GM21526 (cell line): ENCODE measurements at regions not wholly inside any gene's neighbourhood (a gene's known extent, or its start where the extent isn't known, plus 50 kb on each side); places are given as distances from the start of the nearest gene placed in this dataset.
A peak's percentile ranks its signal among the peaks of the same experiment; 100 is the strongest.

Source experiments
- ATAC-seq: cut with Tn5 transposase; IDR thresholded peaks from one replicate; pipeline ENCODE4 v1.9.1; 2021; ENCODE audit warnings: moderate library complexity; ENCODE audit not compliant: unreplicated experiment, low FRiP score

GRCh38 chr2:493228-493627, 184.0 kb downstream of the TMEM18 start:
- no peak for ATAC-seq

- ATAC-seq, result no peak
Observed at GRCh38 chr2:492178-492577, 185.0 kb downstream of the TMEM18 start.

GRCh38 chr2:489838-490237, 187.4 kb downstream of the TMEM18 start:
- ATAC-seq, result no peak

GRCh38 chr2:489084-489483, 188.1 kb downstream of the TMEM18 start:
- ATAC-seq, result no peak

GRCh38 chr2:487186-488079, 189.8 kb downstream of the TMEM18 start:
- no peak for ATAC-seq

GRCh38 chr2:486371-486770, 190.8 kb downstream of the TMEM18 start:
- ATAC-seq, result no peak

GRCh38 chr2:481388-481787, 193.5 kb upstream of the ALKAL2 start:
- ATAC-seq, result no peak

- no peak for ATAC-seq
Observed at GRCh38 chr2:479490-480176, 191.7 kb upstream of the ALKAL2 start.

- no peak for ATAC-seq
Observed at GRCh38 chr2:479031-479430, 191.1 kb upstream of the ALKAL2 start.

GRCh38 chr2:471560-471959, 183.7 kb upstream of the ALKAL2 start:
- ATAC-seq, result no peak

- ATAC-seq, result no peak
Observed at GRCh38 chr2:469514-469913, 181.6 kb upstream of the ALKAL2 start.

GRCh38 chr2:468648-469336, 180.9 kb upstream of the ALKAL2 start:
- ATAC-seq, result no peak

- no peak for ATAC-seq
Observed at GRCh38 chr2:467892-468647, 180.2 kb upstream of the ALKAL2 start.

- ATAC-seq, result no peak
Observed at GRCh38 chr2:467543-467891, 179.6 kb upstream of the ALKAL2 start.

- no peak for ATAC-seq
Observed at GRCh38 chr2:467101-467500, 179.2 kb upstream of the ALKAL2 start.

GRCh38 chr2:464562-465309, 176.8 kb upstream of the ALKAL2 start:
- no peak for ATAC-seq

- ATAC-seq, result peak; percentile 78
Observed at GRCh38 chr2:460861-461260, 173.0 kb upstream of the ALKAL2 start.

- ATAC-seq, result no peak
Observed at GRCh38 chr2:459931-460330, 172.0 kb upstream of the ALKAL2 start.

- ATAC-seq, result no peak
Observed at GRCh38 chr2:458425-458815, 170.5 kb upstream of the ALKAL2 start.

- no peak for ATAC-seq
Observed at GRCh38 chr2:457792-458424, 170.0 kb upstream of the ALKAL2 start.
